ENCODE measurements at regions not wholly inside any gene's neighbourhood (a gene's known extent, or its start where the extent isn't known, plus 50 kb on each side); places are given as distances from the start of the nearest gene placed in this dataset.
"Not testable (repeated sequence)": the region's sequence is repeated elsewhere in the genome, so short reads cannot be mapped to it uniquely, and the experiment has no call there.

DNA sequence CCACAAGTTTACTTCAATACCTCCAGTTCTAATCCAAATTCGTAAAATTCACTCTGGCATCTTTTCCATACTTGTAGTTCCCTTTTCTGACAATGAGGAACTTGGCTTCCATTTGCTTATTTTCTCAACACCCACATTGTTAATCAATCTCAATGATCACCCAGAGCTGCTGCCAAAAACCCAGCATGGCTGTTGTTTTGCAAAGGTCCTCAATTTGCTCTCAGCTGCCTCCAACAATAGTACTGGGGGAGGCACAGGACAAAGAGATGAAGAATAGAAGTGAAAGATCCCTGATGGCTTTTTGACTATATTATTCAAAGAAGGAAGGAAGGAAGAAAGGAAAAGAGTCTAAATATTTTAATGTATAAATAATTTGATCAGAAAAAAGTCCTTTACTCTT, 847.8 kb downstream of the RAPGEF2 start:
- DNase-seq: no peak

DNA sequence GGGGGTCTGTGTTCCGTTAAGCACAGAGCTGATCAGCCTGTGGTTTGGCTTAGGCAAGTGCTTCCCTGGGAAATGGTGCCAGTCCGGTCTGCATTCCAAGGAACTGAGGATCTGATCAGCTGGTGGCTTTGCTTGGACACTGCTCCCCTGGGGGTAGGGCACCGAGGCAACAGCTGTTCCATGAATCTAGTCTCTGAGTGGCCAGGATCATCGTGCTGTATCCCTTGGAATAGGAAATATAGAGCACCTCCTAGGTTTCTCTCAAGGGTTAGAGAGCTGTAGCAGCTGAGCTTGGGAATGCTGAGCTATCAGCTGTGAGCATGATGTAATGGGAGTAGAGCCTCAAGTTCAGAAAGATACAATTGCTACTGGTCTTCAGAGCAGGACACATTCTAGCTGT, 863.9 kb downstream of the RAPGEF2 start:
- no peak for DNase-seq

DNA sequence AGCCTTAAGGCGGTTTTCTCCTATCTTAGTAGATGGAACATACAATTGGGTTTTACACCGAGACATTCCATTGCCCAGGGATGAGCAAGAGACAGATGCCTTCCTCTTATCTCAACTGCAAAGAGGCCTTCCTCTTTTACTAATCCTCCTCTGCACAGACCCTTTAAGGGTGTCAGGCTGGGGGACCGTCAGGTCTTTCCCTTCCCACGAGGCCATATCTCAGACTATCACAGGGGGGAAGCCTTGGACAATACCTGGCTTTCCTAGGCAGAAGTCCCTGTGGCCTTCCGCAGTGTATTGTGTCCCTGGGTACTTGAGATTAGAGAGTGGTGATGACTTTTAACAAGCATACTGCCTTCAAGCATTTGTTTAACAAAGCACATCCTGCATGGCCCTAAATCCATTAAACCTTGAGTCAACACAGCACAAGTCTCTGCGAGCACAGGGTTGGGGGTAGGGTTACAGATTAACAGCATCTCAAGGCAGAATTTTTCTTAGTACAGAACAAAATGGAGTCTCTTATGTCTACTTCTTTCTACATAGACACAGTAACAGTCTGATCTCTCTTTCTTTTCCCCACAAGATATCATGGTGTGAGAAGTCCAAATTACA, 874.1 kb downstream of the RAPGEF2 start:
- DNase-seq: not testable (repeated sequence)

DNA sequence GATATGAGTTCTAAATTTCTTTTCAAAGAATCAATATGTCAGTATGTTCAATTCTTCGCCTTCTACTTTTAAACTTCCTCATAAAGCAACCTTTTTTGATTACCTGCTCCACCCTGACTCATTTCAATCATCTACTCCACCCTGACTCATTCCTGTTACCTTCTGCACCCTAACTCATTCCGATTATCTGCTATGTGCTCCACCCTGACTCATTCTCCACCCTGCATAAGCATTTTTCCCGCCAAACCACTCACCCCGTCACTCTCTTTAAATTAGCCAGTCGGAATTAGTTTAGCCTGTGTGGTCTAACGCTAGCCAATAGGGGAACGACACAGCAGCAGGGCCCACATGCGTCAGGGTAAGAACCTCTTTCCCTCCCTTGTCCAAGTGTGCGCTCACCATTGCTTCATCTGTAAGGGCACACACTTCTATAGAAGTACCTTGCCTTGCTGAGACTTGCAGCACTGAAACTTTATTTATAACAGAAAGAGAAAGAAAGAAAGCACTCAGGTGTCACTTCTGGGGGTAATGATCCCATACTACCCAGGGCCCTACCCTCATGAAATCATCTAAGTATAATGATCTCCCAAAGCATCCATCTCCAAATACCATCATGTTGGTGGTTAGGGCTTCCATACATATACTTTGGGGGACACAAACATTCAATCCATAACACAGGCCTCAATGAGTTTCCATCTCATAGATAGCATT, 875.2 kb downstream of the RAPGEF2 start:
- no peak for DNase-seq

DNA sequence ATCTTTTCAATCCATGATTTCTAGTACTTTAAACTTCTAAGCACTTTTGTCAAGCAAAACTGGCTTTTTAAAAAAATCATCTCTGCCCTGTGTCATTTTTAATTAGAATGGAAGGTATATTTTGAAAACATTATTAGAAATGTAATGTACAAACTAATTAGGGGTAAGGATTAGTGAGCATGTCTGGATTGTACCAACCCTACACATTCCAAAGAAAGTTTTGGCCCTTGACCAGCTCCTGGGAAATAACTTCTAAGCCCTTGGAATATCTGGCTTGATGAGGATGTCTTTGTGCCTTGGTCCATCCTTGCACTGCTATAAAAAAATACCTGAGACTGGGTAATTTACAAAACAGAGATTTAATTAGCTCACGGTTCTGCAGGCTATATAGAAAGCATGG, 876.5 kb downstream of the RAPGEF2 start:
- DNase-seq: no peak

DNA sequence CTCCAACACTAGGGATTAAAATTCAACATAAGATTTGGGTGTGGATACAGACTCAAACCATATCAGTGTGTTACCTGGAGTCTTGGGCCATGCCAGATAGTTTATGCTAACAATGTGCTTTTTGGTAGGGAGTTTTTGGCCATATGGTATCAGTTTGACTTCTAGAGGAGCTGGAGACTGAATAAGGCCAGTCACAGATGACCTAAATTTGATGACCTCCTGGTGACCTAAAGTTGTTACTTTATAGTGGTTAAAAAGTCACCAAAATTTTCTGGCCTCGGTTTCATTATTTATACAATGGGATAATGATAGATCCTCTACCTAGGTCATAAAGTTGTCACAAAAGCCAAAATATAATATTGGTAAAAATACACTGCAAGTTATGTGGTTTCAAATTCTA, 877.1 kb downstream of the RAPGEF2 start:
- no peak for DNase-seq

DNA sequence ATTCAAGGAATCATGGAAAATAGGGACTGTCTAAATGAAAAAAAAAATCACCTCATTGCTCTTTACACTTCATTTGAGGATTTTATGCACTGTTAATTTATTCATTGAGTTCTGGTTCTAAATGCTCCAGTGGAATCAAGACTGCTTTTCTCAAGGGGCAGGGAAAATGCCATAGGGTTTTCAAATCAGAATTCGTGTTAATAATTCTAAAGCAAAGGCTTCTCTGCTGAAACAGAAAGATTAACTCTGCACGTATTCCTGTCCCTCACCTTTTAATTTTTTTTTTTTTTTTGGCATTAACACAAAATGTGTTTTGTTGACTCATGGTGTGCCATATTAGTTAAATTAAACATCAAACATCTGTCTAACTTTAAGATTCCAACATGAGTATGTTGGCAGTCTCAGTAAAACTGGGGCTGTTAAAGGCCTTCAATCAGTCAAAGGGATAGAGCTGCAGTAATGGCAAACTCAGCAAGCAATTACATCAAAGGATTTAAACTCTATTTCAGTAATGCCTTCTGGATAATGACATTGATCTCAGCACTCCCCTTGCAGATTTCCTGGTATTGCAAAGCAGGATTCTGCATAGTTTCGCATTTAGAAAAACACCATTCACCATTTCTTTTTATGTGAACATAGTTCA, 878.1 kb downstream of the RAPGEF2 start:
- DNase-seq: no peak

DNA sequence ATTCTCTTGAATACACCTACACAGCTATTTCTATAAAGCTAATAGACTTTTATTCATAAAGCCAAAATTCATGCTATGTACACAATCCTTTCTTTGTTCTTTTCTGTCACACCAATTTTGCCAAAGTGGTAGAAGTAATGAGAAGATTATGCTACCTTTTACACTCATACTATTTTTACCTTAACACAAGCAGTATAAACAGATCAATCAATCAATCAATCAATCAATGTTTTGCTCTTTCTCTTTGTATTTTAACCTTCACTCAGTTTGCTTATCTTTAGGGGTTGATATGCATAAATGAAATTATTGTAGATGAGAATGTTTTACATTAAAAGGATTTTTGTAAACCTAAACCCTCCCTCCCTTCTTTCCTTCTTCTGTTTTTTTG, 878.6 kb downstream of the RAPGEF2 start:
- no peak for DNase-seq

DNA sequence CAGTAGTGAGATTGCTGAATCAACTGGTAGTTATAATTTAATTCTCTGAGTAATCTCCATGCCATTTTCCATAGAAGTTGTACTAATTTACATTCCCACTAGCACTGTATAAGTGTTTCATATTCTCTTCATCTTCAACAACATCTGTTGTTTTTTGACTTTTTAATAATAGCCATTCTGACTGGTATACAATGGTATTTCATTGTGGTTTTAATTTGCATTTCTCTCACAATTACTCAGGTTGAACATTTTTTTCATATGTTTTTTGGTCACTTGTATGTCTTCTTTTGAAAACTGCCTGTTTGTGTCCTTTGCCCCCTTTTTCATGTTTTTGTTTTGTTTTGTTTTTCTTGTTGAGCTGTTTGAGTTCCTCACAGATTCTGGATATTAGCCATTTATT, 880.2 kb downstream of the RAPGEF2 start:
- no peak for DNase-seq

DNA sequence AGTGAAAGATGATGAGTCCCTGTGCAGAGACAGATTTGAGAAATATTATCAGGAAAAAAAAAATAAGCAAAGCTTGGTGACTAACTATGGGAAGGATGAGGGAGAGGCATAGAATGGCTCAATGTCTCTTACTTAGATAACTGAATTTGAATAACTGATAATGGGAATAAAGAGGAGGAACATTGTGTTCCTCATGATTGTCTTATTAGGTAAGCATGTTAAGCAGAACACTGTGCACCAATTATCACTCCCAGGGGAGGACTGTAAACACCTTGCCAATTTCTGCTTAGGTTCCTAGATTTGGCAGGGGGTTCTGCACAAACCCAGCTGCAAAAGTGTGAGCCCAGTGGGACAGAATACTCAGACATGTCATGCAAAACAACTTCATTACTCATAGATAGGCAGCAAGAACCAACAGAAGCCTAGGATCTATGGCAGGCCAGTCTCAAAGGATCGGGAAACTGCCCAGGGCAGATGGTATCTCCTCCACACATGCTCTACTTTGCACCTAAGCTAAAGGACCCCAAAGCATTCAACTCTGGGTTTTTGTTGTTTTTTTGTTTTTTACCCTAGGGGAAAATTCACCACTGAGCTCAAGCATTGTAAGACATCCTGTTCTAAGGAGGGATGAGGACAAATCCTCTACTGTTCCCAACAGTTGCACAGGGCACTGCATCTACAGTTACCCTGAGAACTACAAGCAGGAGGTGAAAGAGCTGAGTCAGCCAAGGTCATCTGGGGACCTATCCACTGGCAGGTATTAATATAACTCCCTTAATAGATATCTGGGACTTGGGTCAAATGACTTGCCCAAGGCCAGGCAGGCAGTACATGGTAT, 907.0 kb downstream of the RAPGEF2 start:
- no peak for DNase-seq

DNA sequence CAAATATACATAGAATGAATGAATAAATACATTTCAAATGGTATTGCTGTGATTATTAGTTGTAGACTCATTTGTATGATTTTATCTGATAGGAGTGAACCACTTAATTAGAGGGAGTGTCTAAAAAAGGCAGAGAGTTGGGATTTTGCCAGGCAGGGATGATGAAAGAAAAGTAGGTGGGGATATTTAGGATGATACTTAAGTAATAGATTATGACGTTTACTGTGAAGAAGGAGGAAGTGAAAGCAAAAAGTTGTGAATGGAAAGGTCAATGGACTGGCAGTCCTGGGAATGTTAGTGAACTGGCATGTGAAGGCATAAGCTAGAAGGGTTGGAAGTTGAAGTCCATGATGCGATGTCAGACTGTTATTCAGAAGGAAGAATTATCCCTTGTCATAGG, 917.1 kb downstream of the RAPGEF2 start:
- DNase-seq: no peak

DNA sequence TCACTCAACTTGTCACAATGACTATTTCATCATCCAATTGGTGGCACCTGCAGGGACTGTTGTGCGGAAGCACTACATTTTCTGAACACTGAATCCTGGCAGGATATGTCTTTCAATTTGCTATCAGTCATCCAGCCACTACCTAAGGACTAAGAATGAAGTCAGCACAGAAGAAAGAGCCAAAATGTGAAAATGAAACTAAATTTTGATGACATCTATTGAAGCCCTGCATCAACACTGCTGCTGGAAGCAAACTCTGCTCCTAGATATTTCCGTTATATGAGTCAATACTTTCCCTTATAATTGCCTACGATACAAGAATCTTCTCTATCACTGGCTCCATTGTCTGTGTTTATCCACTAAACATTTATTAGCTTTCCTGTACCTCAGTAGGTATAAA, 917.9 kb downstream of the RAPGEF2 start:
- no peak for DNase-seq

DNA sequence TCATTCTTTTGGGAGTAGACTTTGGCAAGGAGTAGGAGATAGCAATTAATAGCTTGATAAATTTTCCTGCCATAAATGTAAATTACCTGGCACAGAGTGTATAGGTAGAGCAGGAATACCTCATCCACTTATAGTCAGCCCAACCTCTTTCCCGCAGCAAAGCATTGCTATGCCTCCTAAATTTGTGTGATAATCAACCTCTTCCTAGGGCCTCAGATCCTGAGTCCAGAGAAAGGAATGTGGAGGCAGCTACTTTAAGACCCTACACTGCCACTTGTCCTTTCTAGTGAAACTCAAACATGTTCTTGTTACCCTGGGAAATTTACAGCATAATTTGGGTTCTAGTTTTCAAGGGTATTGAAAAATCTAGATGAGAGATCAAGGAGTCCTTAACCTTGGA, 919.0 kb downstream of the RAPGEF2 start:
- DNase-seq: no peak

DNA sequence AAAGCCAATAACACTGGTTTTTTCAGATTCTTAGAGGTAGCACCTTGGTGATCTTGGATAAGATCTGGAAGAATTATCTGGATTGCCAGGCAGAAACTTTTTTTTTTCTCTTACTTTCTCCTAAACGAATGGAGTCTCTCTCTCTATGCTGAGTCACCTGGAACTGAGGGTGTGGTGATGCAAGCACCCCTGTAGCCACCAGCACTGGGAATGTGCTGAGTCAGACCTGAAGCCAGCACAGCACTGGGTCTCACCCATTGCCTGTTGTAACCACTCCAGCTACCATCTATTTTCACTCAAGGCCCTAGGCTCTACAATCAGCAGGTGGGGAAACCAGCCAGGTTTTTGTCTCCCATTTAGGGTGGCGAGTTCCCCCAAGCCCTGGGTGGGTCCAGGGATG, 923.8 kb downstream of the RAPGEF2 start:
- no peak for DNase-seq

DNA sequence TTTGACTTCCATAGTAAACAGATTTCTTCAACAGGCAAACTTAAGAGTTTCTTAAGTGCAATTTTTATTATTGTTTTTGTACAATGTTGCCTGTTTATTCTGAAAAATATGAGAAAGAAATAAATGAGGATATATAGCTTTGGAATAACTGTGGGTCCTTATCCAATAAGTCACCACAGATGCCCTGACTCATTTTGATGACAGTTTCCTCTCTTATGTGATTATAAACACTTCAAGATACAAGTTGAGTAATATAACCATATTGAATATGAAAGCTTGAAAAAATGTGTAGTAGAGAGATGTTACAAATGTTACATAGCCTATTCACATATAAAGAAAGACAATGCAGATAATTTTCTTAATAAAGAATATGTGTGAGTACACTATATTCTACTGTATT, 931.6 kb downstream of the RAPGEF2 start:
- DNase-seq: no peak

DNA sequence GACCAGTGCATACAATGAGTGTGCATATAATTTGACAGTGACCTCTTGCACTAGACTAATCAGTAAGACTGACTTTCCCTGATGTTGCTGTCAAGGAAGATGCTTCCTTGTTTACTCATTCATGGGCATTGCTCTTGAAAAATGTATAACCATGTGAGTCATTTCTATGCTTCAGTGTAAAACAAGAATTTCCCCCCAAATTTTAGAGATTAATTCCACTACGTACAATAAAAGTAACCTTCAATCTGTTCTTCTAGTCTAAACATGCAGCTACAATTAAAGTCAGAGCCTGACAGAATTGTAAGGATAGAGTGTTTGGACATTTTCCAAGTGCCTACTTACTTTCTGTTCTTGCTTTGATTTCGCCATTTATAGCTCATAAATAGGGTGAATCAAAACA, 935.7 kb downstream of the RAPGEF2 start:
- DNase-seq: no peak

DNA sequence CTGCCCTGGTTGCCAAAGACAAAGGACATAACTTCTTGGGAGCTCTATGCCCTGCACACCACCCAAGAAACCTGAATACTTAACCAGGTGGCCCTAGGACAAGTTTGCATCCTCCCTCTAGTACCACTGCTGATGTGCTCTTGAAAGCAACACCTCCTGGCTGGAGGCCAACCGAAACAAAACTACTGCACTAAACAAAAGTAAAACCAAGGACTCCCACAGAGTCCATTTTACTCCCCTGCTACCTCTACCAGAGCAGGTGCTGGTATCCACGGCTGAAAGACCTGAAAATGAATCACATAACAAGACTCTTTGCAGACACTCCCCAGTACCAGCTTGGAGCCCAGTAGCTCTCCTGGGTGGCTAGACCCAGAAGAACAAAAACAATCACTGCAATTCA, 941.8 kb downstream of the RAPGEF2 start:
- peak; percentile 56 for DNase-seq

DNA sequence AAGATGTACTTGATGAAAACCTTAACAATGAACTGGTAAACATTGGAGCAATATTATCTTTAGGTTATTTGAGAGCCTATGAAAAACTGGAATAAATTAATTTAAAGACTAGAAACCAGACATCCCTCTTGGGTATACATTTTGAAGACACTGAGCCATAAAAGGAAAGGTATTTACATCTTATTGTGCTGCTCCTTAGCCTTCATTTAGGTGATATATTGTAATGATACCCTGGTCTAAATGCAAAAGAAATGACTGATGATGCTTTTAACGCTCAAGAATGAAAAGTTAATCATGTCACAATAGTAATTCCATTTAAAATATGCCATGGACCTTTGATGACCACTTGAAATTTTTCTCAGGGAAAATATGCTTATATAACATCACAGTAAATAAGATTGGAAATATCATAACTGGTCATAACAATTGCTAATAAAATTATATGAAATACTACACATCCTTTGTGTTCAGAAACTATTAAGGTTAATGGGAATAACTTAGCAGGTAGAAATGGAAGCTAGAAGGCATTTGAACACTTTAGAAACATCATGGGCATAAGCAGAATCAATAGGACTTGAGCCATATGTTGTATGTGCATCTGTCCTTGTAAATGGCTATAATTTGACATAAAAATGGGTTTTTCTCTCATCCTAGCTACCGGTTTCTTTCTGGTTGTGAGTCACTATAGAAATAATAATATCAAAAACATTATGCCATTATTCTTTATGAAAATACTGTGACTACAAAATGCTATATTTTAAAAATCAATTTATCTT, 979.7 kb downstream of the RAPGEF2 start:
- DNase-seq: no peak

DNA sequence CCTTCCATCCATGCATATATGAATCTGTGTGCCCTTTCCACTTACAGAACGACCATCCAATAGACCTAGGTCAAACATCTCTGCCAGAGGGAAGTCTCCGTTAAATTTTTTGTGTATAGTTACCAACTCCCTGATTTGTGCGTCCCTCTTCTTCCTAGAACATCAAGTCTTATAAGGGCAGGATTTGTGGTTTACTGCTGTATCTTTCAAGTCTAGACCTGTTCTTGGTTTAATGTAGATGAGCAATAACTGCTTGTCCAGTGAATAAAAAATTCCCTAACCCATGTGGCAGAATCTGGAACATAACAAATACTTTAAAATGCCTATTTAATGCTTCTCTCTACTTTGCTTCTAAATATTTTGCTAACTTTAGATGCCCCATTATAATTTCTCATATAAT, 988.8 kb downstream of the RAPGEF2 start:
- DNase-seq: no peak

DNA sequence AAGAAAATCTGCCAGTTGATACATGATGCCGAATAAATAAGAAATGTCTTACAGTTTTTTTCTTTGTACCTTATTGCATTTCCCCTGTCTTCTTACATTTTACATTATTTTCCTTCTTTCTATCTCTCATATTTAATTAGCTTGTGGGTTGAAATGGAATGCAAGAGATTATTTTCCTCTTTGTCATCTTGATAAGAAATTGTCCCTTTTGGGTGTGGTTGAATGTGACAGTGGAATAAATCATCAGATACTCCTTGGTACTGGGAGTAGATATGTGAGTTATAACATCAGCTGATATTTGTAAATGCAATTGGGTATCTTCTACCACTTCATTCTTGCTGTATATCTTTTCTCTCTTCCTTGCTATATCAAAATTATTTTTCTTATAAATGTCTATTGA, 997.4 kb downstream of the RAPGEF2 start:
- DNase-seq: no peak

DNA sequence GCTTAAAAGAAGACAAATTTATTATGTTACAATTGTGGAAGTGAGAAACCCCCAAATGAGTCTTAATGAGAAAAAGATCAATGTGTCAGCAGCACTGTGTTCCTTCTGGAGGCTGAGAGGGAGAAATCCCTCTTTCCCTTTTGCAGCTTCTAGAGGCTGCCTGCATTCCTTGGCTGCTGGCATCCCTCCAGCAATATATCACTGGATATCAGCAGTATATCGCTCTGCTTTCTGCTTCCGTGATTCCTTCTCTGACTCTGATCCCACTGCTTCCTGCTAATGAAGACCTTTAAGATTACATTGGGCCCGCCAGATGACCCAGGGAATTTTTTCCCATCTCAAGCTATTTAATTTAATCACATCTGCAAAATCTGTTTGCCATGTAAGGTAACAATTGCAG, 1008.0 kb downstream of the RAPGEF2 start:
- DNase-seq: no peak

DNA sequence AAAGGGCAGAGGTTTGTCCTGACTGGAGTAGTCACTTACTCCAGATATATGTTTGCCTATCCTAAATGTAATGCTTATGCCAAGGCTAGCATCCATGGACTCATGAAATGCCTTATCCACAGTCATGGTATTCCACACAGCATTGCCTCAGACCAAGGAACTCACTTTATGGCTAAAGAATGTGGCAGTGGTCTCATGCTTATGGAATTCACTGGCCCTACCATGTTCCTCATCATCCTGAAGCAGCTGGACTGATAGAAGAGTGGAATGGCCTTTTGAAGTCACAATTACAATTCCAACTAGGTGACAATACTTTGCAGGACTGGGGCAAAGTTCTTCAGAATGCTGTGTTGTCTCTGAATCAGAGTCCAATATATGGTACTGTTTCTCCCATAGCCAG, 1014.8 kb downstream of the RAPGEF2 start:
- no peak for DNase-seq
